Activated naive CD4-positive, alpha-beta T cell (primary cell): ENCODE measurements at regions not wholly inside any gene's neighbourhood (a gene's known extent, or its start where the extent isn't known, plus 50 kb on each side); places are given as distances from the start of the nearest gene placed in this dataset.
"Not testable (repeated sequence)": the region's sequence is repeated elsewhere in the genome, so short reads cannot be mapped to it uniquely, and the experiment has no call there.

Experiments
- DNase-seq, 4 experiments: peaks; one replicate each; lab custom pipeline; 2025; lab: John Stamatoyannopoulos, UW

GRCh38 chr6:139990856-139991465 lies 616.5 kb upstream of the CITED2 start:
- DNase-seq, result no peak

DNA sequence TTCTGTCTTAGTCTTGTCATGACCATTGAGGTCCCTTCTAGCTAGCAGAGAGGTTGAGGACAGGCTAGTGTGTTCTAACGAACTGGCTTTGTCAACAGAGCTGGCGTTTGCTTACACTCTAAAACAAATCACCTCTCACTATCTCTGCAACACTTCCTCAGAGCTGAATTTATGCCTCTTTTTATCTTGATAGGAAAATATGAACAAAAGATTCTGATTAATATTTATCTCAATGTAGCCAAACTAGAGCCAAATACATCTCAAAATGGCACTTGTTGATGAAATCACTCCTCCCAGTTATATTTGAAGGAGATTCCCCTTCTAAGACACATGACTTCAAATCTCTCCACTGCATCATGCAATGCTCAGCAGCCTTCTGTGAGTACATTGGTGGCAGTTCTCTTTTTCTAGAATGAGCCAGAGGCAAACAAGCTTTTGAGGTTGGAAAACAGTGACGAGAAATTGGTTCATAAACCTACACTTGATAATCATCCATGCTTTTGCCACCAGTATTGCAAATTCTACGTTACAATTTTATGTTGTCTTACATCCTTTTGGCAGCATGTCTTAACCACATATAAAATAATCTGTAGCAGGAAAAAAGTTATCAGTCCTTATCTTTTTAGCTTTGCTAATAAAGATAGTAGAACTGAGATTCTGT lies 615.7 kb upstream of the CITED2 start:
- DNase-seq, result no peak

DNA sequence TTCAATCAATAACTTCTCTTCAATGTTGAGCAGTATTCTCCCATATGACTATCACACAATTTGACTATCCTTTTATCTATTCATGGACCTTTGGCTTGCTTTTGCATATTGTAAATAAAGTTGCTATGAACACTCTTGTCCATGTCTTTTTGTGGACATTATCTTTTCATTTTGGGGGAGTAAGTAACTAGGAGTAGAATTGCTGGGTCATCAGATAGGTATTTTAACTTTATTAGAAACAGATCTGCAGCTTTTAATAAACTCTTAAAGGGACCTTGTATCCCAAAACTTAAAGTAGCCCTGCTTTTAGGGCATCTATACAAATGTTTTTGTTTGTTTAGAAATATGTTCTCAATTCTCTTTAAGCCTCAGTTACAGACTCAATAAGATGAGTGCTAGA lies 614.2 kb upstream of the CITED2 start:
- DNase-seq, result no peak

- DNase-seq, result no peak
These were observed 612.6 kb upstream of the CITED2 start for GRCh38 chr6:139987091-139987490.

- no peak for DNase-seq
These were observed 610.9 kb upstream of the CITED2 start for GRCh38 chr6:139985236-139985815.

- DNase-seq, result no peak
These were observed 609.9 kb upstream of the CITED2 start for GRCh38 chr6:139984317-139984716.

DNA sequence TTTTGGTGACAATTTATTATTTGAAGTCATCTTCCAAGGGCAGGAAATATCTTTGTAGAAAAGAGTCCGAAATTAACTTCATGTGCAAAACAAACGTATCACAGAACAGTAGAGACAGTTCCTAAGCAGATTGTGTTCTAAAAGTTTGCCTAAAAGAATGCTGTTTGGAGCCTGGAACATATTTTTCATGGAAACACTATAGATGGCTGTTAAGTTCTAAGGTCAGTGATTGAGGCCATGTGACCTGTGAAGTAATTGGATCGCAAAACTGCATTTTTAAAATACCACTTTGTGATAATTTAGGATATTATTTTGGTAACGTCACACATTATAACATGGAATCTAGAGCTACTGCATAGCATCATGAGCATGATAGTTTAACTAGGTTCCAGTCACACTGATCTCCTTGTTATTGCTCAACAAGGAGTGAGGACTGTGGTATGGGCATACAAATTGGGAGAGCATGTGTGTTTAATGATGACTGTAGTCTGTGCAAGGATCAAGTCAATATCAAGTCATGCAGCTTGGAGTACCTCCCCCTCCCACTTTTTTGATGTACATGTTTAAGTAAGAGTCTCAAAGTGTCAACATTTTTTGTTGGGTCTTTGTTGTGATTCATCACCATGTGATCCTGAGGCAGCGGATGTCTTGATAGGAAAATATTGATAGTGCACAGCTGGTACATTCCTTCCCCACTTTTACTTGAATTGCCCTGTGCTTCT lies 609.3 kb upstream of the CITED2 start:
- no peak for DNase-seq

GRCh38 chr6:139982652-139983295 lies 608.3 kb upstream of the CITED2 start:
- no peak for DNase-seq

GRCh38 chr6:139982195-139982594 lies 607.7 kb upstream of the CITED2 start:
- DNase-seq, result no peak

GRCh38 chr6:139981768-139982181 lies 607.3 kb upstream of the CITED2 start:
- no peak for DNase-seq

DNA sequence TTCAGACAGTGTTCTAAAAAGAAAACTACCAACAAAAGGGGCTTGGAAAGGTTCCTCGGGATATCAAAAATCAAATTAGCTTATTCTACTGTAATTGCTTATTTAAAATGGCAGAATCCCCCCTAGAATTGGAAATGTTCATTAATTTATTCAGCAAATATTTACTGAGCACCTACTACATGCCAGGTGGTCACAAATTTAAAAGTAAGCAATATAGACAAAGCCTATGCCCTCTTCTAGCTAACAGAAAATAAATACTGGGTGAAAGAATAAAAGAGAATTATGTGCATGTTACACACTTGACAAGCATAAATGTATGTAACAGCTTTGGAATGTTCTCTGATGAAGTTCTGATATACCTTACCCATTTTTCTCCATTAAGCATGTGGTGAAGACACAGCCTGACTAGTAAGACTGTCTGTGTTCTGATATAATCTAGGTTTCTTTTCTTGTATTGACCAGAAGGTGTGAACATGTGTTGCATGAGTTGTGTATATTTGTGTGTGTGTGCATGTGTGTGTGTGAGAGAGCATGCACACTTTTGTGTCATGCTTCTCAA lies 606.7 kb upstream of the CITED2 start:
- no peak for DNase-seq

- DNase-seq, result not testable (repeated sequence)
These were observed 606.2 kb upstream of the CITED2 start for GRCh38 chr6:139980631-139981030.

GRCh38 chr6:139979021-139979725 lies 604.7 kb upstream of the CITED2 start:
- DNase-seq, result no peak

GRCh38 chr6:139977887-139978332 lies 603.5 kb upstream of the CITED2 start:
- DNase-seq, result no peak

DNA sequence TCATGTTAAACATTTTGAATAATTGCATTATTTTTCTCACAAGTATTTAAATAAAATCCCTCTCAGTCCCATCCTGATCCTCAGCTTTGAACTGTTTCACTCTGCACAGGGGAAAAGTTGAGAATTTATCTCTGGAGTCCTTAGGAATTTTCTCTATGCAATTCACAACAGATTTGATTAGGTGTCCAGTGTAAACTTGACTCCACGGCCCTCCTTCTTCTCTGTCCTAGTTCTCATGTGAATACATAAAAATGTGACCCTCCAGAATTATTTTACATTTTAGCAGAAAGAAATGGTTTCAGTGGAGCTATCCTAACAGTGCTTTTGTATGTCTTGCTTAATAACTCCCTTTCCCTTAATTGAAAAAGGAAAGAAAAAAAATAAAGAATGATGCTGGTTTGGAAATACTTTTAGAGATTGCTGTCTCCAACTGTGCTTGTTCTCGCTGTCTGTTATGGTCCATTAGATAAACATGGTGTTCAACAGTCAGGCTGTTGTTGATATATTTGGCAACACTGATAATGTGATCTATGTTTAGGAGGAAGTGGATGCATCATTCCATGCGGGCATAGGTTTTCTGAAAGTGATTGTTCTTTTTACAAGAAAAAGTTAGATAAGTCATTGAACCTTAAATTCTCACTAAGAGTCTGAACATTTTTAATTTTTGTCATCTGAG lies 599.4 kb upstream of the CITED2 start:
- DNase-seq, result no peak

- no peak for DNase-seq
These were observed 597.7 kb upstream of the CITED2 start for GRCh38 chr6:139972116-139972515.

GRCh38 chr6:139970591-139970991 lies 596.1 kb upstream of the CITED2 start:
- DNase-seq, result no peak

DNA sequence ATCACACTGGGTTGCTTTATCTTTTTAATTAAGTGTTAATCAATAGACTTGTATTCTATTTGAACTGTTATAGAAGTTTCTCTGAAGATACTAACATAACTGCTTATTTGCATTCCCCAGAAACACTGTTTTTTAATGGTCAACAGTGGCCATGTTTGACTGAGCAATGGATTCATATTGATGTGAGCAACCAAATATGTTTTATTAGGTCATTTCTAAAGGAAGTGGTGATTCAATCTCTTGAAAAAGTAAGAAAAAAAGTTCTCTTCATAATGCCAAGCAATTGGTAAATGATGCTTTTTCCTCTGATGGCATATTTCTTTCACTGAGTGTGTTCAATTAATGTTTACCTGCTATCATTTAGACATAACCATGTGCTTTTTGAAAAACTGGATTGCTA lies 593.0 kb upstream of the CITED2 start:
- no peak for DNase-seq

GRCh38 chr6:139965393-139965792 lies 590.9 kb upstream of the CITED2 start:
- DNase-seq, result no peak

GRCh38 chr6:139964737-139965136 lies 590.3 kb upstream of the CITED2 start:
- no peak for DNase-seq
